ENCODE measurements at regions not wholly inside any gene's neighbourhood (a gene's known extent, or its start where the extent isn't known, plus 50 kb on each side); places are given as distances from the start of the nearest gene placed in this dataset.

DNA sequence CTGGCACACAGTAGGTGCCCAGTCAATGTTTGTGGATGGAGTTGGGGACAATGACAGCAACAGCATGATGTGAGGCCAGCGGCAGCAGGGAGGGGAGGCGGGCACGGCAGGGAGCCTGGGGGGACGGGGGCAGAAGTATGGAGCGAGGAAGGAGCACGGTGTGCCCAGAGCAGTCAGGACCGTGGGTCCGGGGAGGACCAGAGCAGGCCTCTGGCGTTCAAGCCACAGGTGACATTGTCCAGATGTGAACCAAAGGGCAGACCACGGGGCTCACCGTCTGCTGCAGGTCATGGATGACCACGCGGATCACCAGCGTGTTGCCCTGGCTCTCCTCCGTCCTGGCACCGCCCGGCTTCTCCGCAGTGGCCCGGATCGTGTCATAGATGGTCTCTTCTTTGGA, 105.5 kb downstream of the SHANK2 start:
- Histone ChIP-seq H4K20me1 (replicated peaks; ENCODE audit: insufficient read depth) (peaks cover 7% of the 10 kb centered on the region), H3K27ac (ENCODE audit: low read depth) (no peak overlapping the region), H3K4me1 (ENCODE audit: insufficient read depth) (no peaks in the 10 kb centered on the region), H2AFZ (no peak overlapping the region), H3K4me2 (no peak overlapping the region), H3K9me2 (ENCODE audit: insufficient read depth) (no peaks in the 10 kb centered on the region), H3K4me3 (no peak overlapping the region), H3K27me3 (ENCODE audit: insufficient read depth) (no peaks in the 10 kb centered on the region), H3K36me3 (ENCODE audit: insufficient read depth) (0 out of 2 replicates have a peak, but pooled peaks cover 4% of the 10 kb centered on the region), H3K79me2 (replicated peaks; ENCODE audit: insufficient read depth) (peaks cover 11% of the 10 kb centered on the region), H3F3A (replicated peaks; ENCODE audit: low read depth) (no peaks in the 10 kb centered on the region)
- Mint-ChIP-seq H3K4me3 (no peak overlapping the region), H3K27ac (no peak overlapping the region), H3K9me3 (peaks cover 6% of the 10 kb centered on the region; the same call in 2 of the 3 replicates), H3K4me1 (peaks cover 28% of the 10 kb centered on the region), H3K36me3 (ENCODE audit: low read depth) (peaks cover 25% of the 10 kb centered on the region), H3K27me3 (ENCODE audit: insufficient read depth, low read depth, poor library complexity) (peaks cover 14% of the 10 kb centered on the region)
- no peak for ATAC-seq
- no peak for DNase-seq (ENCODE audit: low spot score)
- TF ChIP-seq CREB1 (CRISPR knock-in tag; IDR thresholded peaks at IDR 0.05; ENCODE audit: low read depth) (no peak), EZH2 (IDR thresholded peaks at IDR 0.05; ENCODE audit: low read depth, unreplicated experiment) (no peak), ZNF331 (CRISPR knock-in tag; IDR thresholded peaks at IDR 0.05; ENCODE audit: low read depth) (no peak), NANOG (IDR thresholded peaks at IDR 0.05; ENCODE audit: borderline replicate concordance) (no peak), EZH2phosphoT487 (IDR thresholded peaks at IDR 0.05; ENCODE audit: unreplicated experiment) (no peak)
- TF ChIP-seq, protein P1, sequence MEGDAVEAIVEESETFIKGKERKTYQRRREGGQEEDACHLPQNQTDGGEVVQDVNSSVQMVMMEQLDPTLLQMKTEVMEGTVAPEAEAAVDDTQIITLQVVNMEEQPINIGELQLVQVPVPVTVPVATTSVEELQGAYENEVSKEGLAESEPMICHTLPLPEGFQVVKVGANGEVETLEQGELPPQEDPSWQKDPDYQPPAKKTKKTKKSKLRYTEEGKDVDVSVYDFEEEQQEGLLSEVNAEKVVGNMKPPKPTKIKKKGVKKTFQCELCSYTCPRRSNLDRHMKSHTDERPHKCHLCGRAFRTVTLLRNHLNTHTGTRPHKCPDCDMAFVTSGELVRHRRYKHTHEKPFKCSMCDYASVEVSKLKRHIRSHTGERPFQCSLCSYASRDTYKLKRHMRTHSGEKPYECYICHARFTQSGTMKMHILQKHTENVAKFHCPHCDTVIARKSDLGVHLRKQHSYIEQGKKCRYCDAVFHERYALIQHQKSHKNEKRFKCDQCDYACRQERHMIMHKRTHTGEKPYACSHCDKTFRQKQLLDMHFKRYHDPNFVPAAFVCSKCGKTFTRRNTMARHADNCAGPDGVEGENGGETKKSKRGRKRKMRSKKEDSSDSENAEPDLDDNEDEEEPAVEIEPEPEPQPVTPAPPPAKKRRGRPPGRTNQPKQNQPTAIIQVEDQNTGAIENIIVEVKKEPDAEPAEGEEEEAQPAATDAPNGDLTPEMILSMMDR (conservative IDR thresholded peaks at IDR 0.05; ENCODE audit: low read depth in 2 of 2) = no peak
- TF ChIP-seq, protein P2, sequence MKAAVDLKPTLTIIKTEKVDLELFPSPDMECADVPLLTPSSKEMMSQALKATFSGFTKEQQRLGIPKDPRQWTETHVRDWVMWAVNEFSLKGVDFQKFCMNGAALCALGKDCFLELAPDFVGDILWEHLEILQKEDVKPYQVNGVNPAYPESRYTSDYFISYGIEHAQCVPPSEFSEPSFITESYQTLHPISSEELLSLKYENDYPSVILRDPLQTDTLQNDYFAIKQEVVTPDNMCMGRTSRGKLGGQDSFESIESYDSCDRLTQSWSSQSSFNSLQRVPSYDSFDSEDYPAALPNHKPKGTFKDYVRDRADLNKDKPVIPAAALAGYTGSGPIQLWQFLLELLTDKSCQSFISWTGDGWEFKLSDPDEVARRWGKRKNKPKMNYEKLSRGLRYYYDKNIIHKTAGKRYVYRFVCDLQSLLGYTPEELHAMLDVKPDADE (IDR thresholded peaks at IDR 0.05) = no peak

GRCh38 chr11:71145988-71146824, 106.2 kb downstream of the SHANK2 start:
- Mint-ChIP-seq H3K4me3 (no peak overlapping the region), H3K4me1 (peaks cover 30% of the 10 kb centered on the region), H3K27ac (no peak overlapping the region), H3K36me3 (ENCODE audit: low read depth) (peaks cover 21% of the 10 kb centered on the region), H3K9me3 (peaks cover 3% of the 10 kb centered on the region; the same call in 2 of the 3 replicates), H3K27me3 (ENCODE audit: insufficient read depth, low read depth, poor library complexity) (peaks cover 9% of the 10 kb centered on the region)
- DNase-seq (ENCODE audit: low spot score) = no peak
- no peaks in the 10 kb centered on the region for H3K9me2 ChIP-seq (ENCODE audit: insufficient read depth)
- H3K27me3 ChIP-seq (ENCODE audit: insufficient read depth) = no peaks in the 10 kb centered on the region
- no peak overlapping the region for H3K27ac ChIP-seq (ENCODE audit: low read depth)
- peaks cover 17% of the 10 kb centered on the region for H3K79me2 ChIP-seq (replicated peaks; ENCODE audit: insufficient read depth)
- no peaks in the 10 kb centered on the region for H3F3A ChIP-seq (replicated peaks; ENCODE audit: low read depth)
- H4K20me1 ChIP-seq (replicated peaks; ENCODE audit: insufficient read depth) = peaks cover 7% of the 10 kb centered on the region
- peak; percentile 82 for ATAC-seq
- no peaks in the 10 kb centered on the region for H3K4me1 ChIP-seq (ENCODE audit: insufficient read depth)
- H2AFZ ChIP-seq = no peak overlapping the region
- H3K4me3 ChIP-seq = no peak overlapping the region
- no peak overlapping the region for H3K4me2 ChIP-seq
- H3K36me3 ChIP-seq (ENCODE audit: insufficient read depth) = 0 out of 2 replicates have a peak, but pooled peaks cover 4% of the 10 kb centered on the region
- TF ChIP-seq, protein P1 (conservative IDR thresholded peaks at IDR 0.05; ENCODE audit: low read depth in 2 of 2) = no peak
- TF ChIP-seq ZNF462 (CRISPR knock-in tag; IDR thresholded peaks at IDR 0.05) = no peak
- no peak for TF ChIP-seq EZH2 (IDR thresholded peaks at IDR 0.05; ENCODE audit: low read depth, unreplicated experiment)
- TF ChIP-seq STAT1 (IDR thresholded peaks at IDR 0.05; ENCODE audit: unreplicated experiment) = no peak
